Nephron progenitor cell (in vitro differentiated cells): ENCODE measurements at regions not wholly inside any gene's neighbourhood (a gene's known extent, or its start where the extent isn't known, plus 50 kb on each side); places are given as distances from the start of the nearest gene placed in this dataset.

ENCODE experiments used
- DNase-seq: peaks from one replicate; pipeline ENCODE4 v3.0.0; 2021
- H3K27ac Mint-ChIP-seq: 2 replicates; pipeline ENCODE4 v1.8.0; 2021; ENCODE audit warnings: mild to moderate bottlenecking, moderate library complexity, mixed read lengths
- H3K27me3 Mint-ChIP-seq: 2 replicates; pipeline ENCODE4 v1.8.0; 2021; ENCODE audit warnings: mild to moderate bottlenecking, low read depth, mixed read lengths; ENCODE audit not compliant: poor library complexity
- H3K36me3 Mint-ChIP-seq: 2 replicates; pipeline ENCODE4 v1.8.0; 2021; ENCODE audit warnings: low read depth, mixed read lengths
- H3K4me1 Mint-ChIP-seq: 2 replicates; pipeline ENCODE4 v1.8.0; 2021; ENCODE audit warnings: mixed read lengths
- H3K4me3 Mint-ChIP-seq: 2 replicates; pipeline ENCODE4 v1.8.0; 2021; ENCODE audit warnings: mild to moderate bottlenecking, moderate library complexity, mixed read lengths
- H3K9me3 Mint-ChIP-seq: 2 replicates; pipeline ENCODE4 v1.8.0; 2021; ENCODE audit warnings: mild to moderate bottlenecking, moderate library complexity, mixed read lengths
- TF ChIP-seq, protein P1 (sequence below): fragments of 200-600 bp; sonication (generic); IDR thresholded peaks from 2 replicates; pipeline ENCODE4 v1.5.0; 2021; ENCODE audit warnings: antibody characterized with exemption

- no peaks in the 10 kb centered on the region for H3K4me1 Mint-ChIP-seq
- H3K27me3 Mint-ChIP-seq: peaks cover 3% of the 10 kb centered on the region
- peaks cover 25% of the 10 kb centered on the region for H3K9me3 Mint-ChIP-seq
- H3K27ac Mint-ChIP-seq: no peak overlapping the region
- no peak for DNase-seq
- peaks cover 5% of the 10 kb centered on the region for H3K36me3 Mint-ChIP-seq
- H3K4me3 Mint-ChIP-seq: no peak overlapping the region
- TF ChIP-seq, protein P1, sequence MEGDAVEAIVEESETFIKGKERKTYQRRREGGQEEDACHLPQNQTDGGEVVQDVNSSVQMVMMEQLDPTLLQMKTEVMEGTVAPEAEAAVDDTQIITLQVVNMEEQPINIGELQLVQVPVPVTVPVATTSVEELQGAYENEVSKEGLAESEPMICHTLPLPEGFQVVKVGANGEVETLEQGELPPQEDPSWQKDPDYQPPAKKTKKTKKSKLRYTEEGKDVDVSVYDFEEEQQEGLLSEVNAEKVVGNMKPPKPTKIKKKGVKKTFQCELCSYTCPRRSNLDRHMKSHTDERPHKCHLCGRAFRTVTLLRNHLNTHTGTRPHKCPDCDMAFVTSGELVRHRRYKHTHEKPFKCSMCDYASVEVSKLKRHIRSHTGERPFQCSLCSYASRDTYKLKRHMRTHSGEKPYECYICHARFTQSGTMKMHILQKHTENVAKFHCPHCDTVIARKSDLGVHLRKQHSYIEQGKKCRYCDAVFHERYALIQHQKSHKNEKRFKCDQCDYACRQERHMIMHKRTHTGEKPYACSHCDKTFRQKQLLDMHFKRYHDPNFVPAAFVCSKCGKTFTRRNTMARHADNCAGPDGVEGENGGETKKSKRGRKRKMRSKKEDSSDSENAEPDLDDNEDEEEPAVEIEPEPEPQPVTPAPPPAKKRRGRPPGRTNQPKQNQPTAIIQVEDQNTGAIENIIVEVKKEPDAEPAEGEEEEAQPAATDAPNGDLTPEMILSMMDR: no peak
Observed at GRCh38 chr18:56353663-56354260, 284.6 kb downstream of the TXNL1 start.

- Mint-ChIP-seq H3K4me1 (no peaks in the 10 kb centered on the region), H3K27ac (no peak overlapping the region), H3K27me3 (peaks cover 3% of the 10 kb centered on the region), H3K9me3 (peaks cover 27% of the 10 kb centered on the region), H3K4me3 (no peak overlapping the region), H3K36me3 (peaks cover 5% of the 10 kb centered on the region)
- TF ChIP-seq, protein P1: no peak
- DNase-seq: no peak
Observed at GRCh38 chr18:56351911-56352500, 286.4 kb downstream of the TXNL1 start.

DNA sequence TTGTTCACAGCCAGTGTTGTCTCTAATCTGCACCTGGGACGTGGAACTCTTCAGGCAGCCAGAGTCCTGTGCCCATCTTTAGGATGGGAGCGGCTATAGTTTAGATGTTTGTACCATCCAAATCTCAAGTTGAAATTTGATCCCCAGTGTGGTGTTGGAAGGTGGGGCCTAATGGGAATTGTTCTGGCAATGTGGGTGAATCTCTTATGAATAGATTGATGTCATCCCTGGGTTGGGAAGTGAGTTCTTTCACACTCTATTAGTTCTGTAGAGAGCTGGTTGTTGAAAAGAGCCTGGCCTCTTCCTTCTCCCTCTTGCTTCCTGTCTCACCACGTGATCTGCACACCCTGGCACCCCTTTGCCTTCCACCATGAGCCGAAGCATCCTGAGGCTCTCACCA is 300.9 kb downstream of the TXNL1 start:
- no peak for DNase-seq
- H3K27me3 Mint-ChIP-seq: peaks cover 5% of the 10 kb centered on the region

DNA sequence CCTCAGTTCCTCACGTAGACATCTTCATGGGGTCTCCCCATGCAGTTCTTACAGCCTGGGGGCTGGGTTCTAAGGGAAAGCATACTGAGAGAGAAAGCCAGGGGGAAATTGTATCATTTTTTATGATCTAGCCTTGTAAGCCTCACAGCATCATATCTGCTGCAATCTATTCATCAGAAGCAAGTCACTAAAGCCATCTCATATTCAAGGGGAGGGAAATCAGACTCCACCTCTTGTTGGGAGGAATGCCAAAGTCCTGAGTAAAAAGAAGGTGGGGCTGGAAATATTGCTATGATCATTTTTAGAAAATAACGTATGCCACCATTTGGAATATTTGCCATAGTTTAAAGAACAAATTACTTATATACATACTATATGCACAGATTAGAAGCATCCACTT is 304.6 kb downstream of the TXNL1 start:
- Mint-ChIP-seq H3K36me3 (peaks cover 4% of the 10 kb centered on the region), H3K27me3 (peaks cover 5% of the 10 kb centered on the region), H3K4me3 (no peak overlapping the region), H3K9me3 (peaks cover 6% of the 10 kb centered on the region), H3K4me1 (peaks cover 16% of the 10 kb centered on the region), H3K27ac (peak overlapping the region; percentile 16)
- TF ChIP-seq, protein P1: no peak
- DNase-seq: no peak

More for the DNA sequence above, 300.9 kb downstream of the TXNL1 start:
- no peak overlapping the region for H3K27ac Mint-ChIP-seq
- TF ChIP-seq, protein P1: no peak
- H3K4me3 Mint-ChIP-seq: no peak overlapping the region
- H3K4me1 Mint-ChIP-seq: peaks cover 8% of the 10 kb centered on the region
- H3K36me3 Mint-ChIP-seq: peaks cover 4% of the 10 kb centered on the region
- peaks cover 8% of the 10 kb centered on the region for H3K9me3 Mint-ChIP-seq

DNA sequence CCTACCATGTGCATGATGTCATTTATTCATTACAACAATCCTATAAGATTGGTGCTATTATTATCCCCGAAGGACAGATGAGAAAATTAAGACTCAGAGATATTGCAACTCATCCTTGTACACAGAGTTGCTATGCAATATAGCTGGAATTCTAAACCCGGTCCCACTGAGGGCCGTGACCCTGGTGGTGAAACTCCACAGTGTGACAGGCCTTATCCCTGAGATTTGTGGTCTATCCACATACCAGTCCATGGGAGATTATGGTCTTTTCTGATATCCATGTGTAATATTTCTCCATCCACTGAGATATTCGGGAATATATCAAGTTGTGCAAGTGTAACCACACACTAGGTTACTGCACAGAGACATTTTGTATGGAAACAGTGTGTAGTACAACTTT is 305.2 kb downstream of the TXNL1 start:
- Mint-ChIP-seq H3K27me3 (peaks cover 5% of the 10 kb centered on the region), H3K4me1 (peaks cover 16% of the 10 kb centered on the region)

More for the DNA sequence above, 305.2 kb downstream of the TXNL1 start:
- H3K27ac Mint-ChIP-seq: no peak overlapping the region
- peaks cover under 1% of the 10 kb centered on the region for H3K36me3 Mint-ChIP-seq
- H3K4me3 Mint-ChIP-seq: no peak overlapping the region
- TF ChIP-seq, protein P1: no peak
- peaks cover 1% of the 10 kb centered on the region for H3K9me3 Mint-ChIP-seq
- DNase-seq: no peak
